B cell (primary cell): ENCODE measurements at regions not wholly inside any gene's neighbourhood (a gene's known extent, or its start where the extent isn't known, plus 50 kb on each side); places are given as distances from the start of the nearest gene placed in this dataset.

Experiments used
- ATAC-seq: fragments of 200-7000 bp; cut with Tn5 transposase; one replicate; pipeline ENCODE4 v1.10.0; 2021; ENCODE audit warnings: low read depth, mild to moderate bottlenecking, moderate number of reproducible peaks, moderate library complexity
- CTCF ChIA-PET: fragments of 350-600 bp; sonication (Branson Sonifier 250); formaldehyde crosslinking; loops from one replicate; lab custom pipeline; 2021; ENCODE audit warnings: antibody characterized with exemption, inconsistent platforms; lab: Charles Lee
- POLR2A ChIA-PET: fragments of 350-600 bp; sonication (Branson Sonifier 250); formaldehyde crosslinking; loops from one replicate; lab custom pipeline; 2021; ENCODE audit warnings: antibody characterized with exemption; lab: Charles Lee
- DNase-seq: peaks from one replicate; pipeline ENCODE4 v3.0.0; 2013
- H2AFZ ChIP-seq: 2 replicates; pipeline ENCODE4 v1.6.1; 2012; ENCODE audit warnings: mild to moderate bottlenecking, low read depth, low read length; ENCODE audit not compliant: insufficient read depth, poor library complexity, severe bottlenecking
- H3K27ac ChIP-seq, 2 donors: 1 replicate in 1 of 2; 2 replicates in 1 of 2; pipeline ENCODE4 v1.5.1; 2012 to 2013; ENCODE audit warnings: low read length in 2 of 2, mild to moderate bottlenecking in 2 of 2, moderate library complexity in 1 of 2
- H3K27me3 ChIP-seq, 4 experiments: fragments of 200-600 bp in 1 of 4; sonication (generic) in 1 of 4; replicated peaks in 1 of 4; 1 replicate in 2 of 4; 2 replicates in 2 of 4; pipeline versions ENCODE4 v1.6.1 to v1.7.0; 2013 to 2016; ENCODE audit warnings: low read length in 3 of 4, mild to moderate bottlenecking in 2 of 4, mixed read lengths in 1 of 4, moderate library complexity in 1 of 4; ENCODE audit not compliant: insufficient read depth in 4 of 4, control insufficient read depth in 3 of 4; ENCODE audit errors: control extremely low read depth in 1 of 4
- H3K36me3 ChIP-seq, 2 experiments: replicated peaks in 1 of 2; 1 replicate in 1 of 2; 2 replicates in 1 of 2; pipeline versions ENCODE4 v1.6.1 to v1.7.1; 2013; ENCODE audit warnings: low read length in 1 of 2; ENCODE audit not compliant: insufficient read depth in 2 of 2, control insufficient read depth in 1 of 2; ENCODE audit errors: control extremely low read depth in 1 of 2, extremely low read depth in 1 of 2
- H3K4me1 ChIP-seq, 2 donors: fragments of 200-600 bp in 1 of 2; sonication (generic) in 1 of 2; 1 replicate in 1 of 2; 2 replicates in 1 of 2; pipeline versions ENCODE4 v1.5.1 to v1.6.1; 2013 to 2017; ENCODE audit warnings: low read length in 2 of 2; ENCODE audit not compliant: control insufficient read depth in 2 of 2, insufficient read depth in 2 of 2
- H3K4me2 ChIP-seq: replicated peaks from 2 replicates; pipeline ENCODE3; 2012; ENCODE audit warnings: mild to moderate bottlenecking, low read depth, low read length; ENCODE audit not compliant: poor library complexity, severe bottlenecking
- H3K4me3 ChIP-seq, 5 experiments: fragments of 200-600 bp in 1 of 5; sonication (generic) in 1 of 5; 1 replicate in 3 of 5; 2 replicates in 2 of 5; pipeline versions ENCODE4 v1.5.1 to v1.7.0; 2011 to 2016; ENCODE audit warnings: low read length in 4 of 5, mild to moderate bottlenecking in 4 of 5, low read depth in 2 of 5, control low read depth in 1 of 5, moderate library complexity in 1 of 5; ENCODE audit not compliant: insufficient read depth in 1 of 5; ENCODE audit errors: control extremely low read depth in 1 of 5, extremely low read depth in 1 of 5
- H3K79me2 ChIP-seq: fragments of 200-600 bp; sonication (generic); one replicate; pipeline ENCODE4 v1.6.0; 2016; ENCODE audit warnings: low read length; ENCODE audit not compliant: control insufficient read depth, insufficient read depth
- H3K9ac ChIP-seq: fragments of 200-600 bp; sonication (generic); 2 replicates; pipeline ENCODE4 v1.6.1; 2017; ENCODE audit warnings: mild to moderate bottlenecking, low read length, moderate library complexity
- H3K9me3 ChIP-seq, 3 donors: one replicate each; pipeline versions ENCODE4 v1.6.1 to v1.7.1; 2013; ENCODE audit warnings: low read length in 2 of 3; ENCODE audit not compliant: control insufficient read depth in 2 of 3, insufficient read depth in 1 of 3; ENCODE audit errors: control extremely low read depth in 1 of 3
- H4K20me1 ChIP-seq: 2 replicates; pipeline ENCODE4 v1.6.0; 2012; ENCODE audit warnings: mild to moderate bottlenecking, low read length; ENCODE audit not compliant: insufficient read depth, control insufficient read depth, poor library complexity, severe bottlenecking
- H3K27ac Mint-ChIP-seq: one replicate; pipeline ENCODE4 v1.8.0; 2021; ENCODE audit warnings: mixed read lengths
- H3K27me3 Mint-ChIP-seq: one replicate; pipeline ENCODE4 v1.8.0; 2021; ENCODE audit warnings: mixed read lengths
- H3K4me1 Mint-ChIP-seq: one replicate; pipeline ENCODE4 v1.8.0; 2021; ENCODE audit warnings: mixed read lengths
- H3K4me3 Mint-ChIP-seq: one replicate; pipeline ENCODE4 v1.8.0; 2021; ENCODE audit warnings: mixed read lengths
- H3K9me3 Mint-ChIP-seq: one replicate; pipeline ENCODE4 v1.8.0; 2022; ENCODE audit warnings: mixed read lengths; ENCODE audit not compliant: insufficient read depth
- EZH2 ChIP-seq: IDR thresholded peaks from 2 replicates; pipeline ENCODE4 v1.6.1; 2012; ENCODE audit warnings: borderline replicate concordance, low read depth, mild to moderate bottlenecking, moderate library complexity, low read length; ENCODE audit not compliant: insufficient read depth, poor library complexity, severe bottlenecking
- WGBS: methylation state at CpG from one replicate; pipeline ENCODE4 v1.1.5; 2013; ENCODE audit warnings: missing lambda C conversion rate; ENCODE audit not compliant: insufficient coverage; 5-methylcytosine and 5-hydroxymethylcytosine counted together
- intact Hi-C: fragments of 100-400 bp; cut with micrococcal nuclease; formaldehyde crosslinking; loops from one replicate; pipeline ENCODE4 v1.10.0; 2022
- TF ChIP-seq, protein P1 (sequence below): fragments of 200-600 bp; IDR thresholded peaks from one replicate; pipeline ENCODE4 v1.8.0; 2022; ENCODE audit warnings: antibody characterized with exemption, mild to moderate bottlenecking

DNA sequence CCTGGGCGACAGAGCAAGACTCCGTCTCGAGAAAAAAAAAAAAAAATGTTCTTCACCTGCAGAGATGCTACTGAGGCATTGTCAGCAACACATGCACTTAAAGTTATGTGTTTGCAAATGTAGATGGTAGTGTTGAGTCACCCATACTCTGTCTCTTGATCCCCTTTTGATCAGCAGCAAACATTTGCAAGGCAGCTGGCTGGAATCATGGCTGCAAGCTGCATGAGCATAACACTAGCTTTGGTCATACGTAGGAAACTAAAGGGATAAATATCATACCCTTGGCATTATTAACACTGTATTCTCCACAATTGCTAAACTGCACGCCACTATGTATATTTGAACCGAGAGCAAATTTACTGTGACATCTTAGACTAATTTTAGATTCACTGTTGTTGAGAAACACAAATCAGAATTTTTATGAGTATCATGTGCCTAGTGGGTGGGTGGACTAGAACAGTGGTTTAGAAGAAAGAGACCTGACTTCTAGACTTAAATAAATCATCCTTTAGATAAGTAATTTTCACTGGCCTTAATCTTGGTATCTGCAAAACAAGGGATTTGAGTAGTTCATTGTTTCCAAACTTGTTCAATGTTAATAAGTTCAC lies 229.3 kb upstream of the MEOX2 start:
- Histone ChIP-seq H3K36me3 (no peaks in the 10 kb centered on the region), H3K4me1 (no peaks in the 10 kb centered on the region), H3K27ac (no peak overlapping the region), H3K27me3 (no peaks in the 10 kb centered on the region), H3K9ac (no peak overlapping the region), H3K4me2 (no peak overlapping the region), H2AFZ (no peak overlapping the region), H3K4me3 (no peak overlapping the region), H3K9me3 (no peaks in the 10 kb centered on the region), H3K79me2 (no peaks in the 10 kb centered on the region), H4K20me1 (no peaks in the 10 kb centered on the region)
- 100% methylated on average over 1 of the region's 6 CpGs for WGBS
- H3K27ac Mint-ChIP-seq: no peak overlapping the region
- ChIA-PET POLR2A (no interaction called here), CTCF (no interaction called here)
- no peaks in the 10 kb centered on the region for H3K27me3 Mint-ChIP-seq
- DNase-seq: no peak
- H3K9me3 Mint-ChIP-seq: peaks cover 2% of the 10 kb centered on the region
- H3K4me1 Mint-ChIP-seq: no peaks in the 10 kb centered on the region
- no peak for TF ChIP-seq EZH2
- TF ChIP-seq, protein P1, sequence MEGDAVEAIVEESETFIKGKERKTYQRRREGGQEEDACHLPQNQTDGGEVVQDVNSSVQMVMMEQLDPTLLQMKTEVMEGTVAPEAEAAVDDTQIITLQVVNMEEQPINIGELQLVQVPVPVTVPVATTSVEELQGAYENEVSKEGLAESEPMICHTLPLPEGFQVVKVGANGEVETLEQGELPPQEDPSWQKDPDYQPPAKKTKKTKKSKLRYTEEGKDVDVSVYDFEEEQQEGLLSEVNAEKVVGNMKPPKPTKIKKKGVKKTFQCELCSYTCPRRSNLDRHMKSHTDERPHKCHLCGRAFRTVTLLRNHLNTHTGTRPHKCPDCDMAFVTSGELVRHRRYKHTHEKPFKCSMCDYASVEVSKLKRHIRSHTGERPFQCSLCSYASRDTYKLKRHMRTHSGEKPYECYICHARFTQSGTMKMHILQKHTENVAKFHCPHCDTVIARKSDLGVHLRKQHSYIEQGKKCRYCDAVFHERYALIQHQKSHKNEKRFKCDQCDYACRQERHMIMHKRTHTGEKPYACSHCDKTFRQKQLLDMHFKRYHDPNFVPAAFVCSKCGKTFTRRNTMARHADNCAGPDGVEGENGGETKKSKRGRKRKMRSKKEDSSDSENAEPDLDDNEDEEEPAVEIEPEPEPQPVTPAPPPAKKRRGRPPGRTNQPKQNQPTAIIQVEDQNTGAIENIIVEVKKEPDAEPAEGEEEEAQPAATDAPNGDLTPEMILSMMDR: no peak
- ATAC-seq: no peak
- no peak overlapping the region for H3K4me3 Mint-ChIP-seq
- intact Hi-C loops: no loop called here

DNA sequence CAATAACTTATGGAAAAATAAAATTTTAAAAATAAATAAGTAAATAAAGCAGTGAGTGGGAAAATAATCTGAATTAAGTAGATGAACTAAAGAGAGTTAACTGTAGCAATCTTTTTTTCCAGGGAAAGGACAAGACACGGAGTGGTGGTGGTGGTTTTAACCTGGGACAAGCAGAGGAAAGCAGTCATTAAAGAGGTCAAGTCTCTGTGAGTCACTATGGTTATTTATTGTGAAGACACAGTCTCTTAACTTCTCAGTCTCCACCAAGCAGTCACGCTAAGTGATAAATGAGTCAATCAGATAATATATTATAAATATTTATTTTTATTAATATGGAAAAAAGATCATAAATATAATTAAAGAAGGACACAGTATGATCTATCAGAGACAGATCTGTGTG lies 228.1 kb upstream of the MEOX2 start:
- DNase-seq: no peak
- CTCF ChIA-PET: no interaction called here
- Histone ChIP-seq H3K27ac (no peak overlapping the region), H3K9ac (no peak overlapping the region), H3K9me3 (no peaks in the 10 kb centered on the region), H3K27me3 (no peaks in the 10 kb centered on the region), H3K4me1 (no peaks in the 10 kb centered on the region), H4K20me1 (no peaks in the 10 kb centered on the region), H3K4me3 (no peak overlapping the region), H3K36me3 (no peaks in the 10 kb centered on the region), H3K4me2 (no peak overlapping the region), H3K79me2 (no peaks in the 10 kb centered on the region), H2AFZ (no peak overlapping the region)
- Mint-ChIP-seq H3K27me3 (no peaks in the 10 kb centered on the region), H3K27ac (no peak overlapping the region), H3K4me3 (no peak overlapping the region), H3K4me1 (no peaks in the 10 kb centered on the region), H3K9me3 (peaks cover 2% of the 10 kb centered on the region)
- intact Hi-C loops: no loop called here
- no CpG with 5 or more reads among the region's 2 CpGs for WGBS
- POLR2A ChIA-PET: no interaction called here
- ATAC-seq: no peak
- no peak for TF ChIP-seq EZH2
- TF ChIP-seq, protein P1: no peak
